SK-N-MC (cell line): ENCODE measurements at regions not wholly inside any gene's neighbourhood (a gene's known extent, or its start where the extent isn't known, plus 50 kb on each side); places are given as distances from the start of the nearest gene placed in this dataset.
"Not testable (repeated sequence)": the region's sequence is repeated elsewhere in the genome, so short reads cannot be mapped to it uniquely, and the experiment has no call there.

ENCODE experiments used
- DNase-seq: peaks from one replicate; pipeline ENCODE4 v3.0.0-alpha.2; 2011; ENCODE audit warnings: low read depth, low spot score
- H3K27ac ChIP-seq: fragments of 200-600 bp; sonication (generic); 2 replicates; pipeline ENCODE4 v1.5.1; 2016; ENCODE audit warnings: mixed run types
- H3K36me3 ChIP-seq: fragments of 200-600 bp; sonication (generic); 2 replicates; pipeline ENCODE4 v1.6.1; 2017; ENCODE audit warnings: antibody characterized with exemption, low read length, mixed read lengths; ENCODE audit not compliant: insufficient read depth
- H3K4me3 ChIP-seq: fragments of 200-600 bp; sonication (generic); 2 replicates; pipeline ENCODE4 v1.5.1; 2016
- H3K9ac ChIP-seq: fragments of 200-600 bp; sonication (generic); 2 replicates; pipeline ENCODE4 v1.8.0; 2017; ENCODE audit warnings: mixed run types, mixed read lengths; ENCODE audit not compliant: insufficient read length
- H3K9me3 ChIP-seq: fragments of 200-600 bp; sonication (generic); 2 replicates; pipeline ENCODE4 v1.6.1; 2017; ENCODE audit warnings: low read depth, mild to moderate bottlenecking, antibody characterized with exemption, low read length, moderate library complexity, mixed read lengths
- EZH2 ChIP-seq: fragments of 200-600 bp; sonication (generic); IDR thresholded peaks from one replicate; pipeline ENCODE4 v1.6.1; 2017; ENCODE audit warnings: antibody characterized with exemption
- FOXP2 ChIP-seq: optimal IDR thresholded peaks from 2 replicates; pipeline ENCODE3; 2011; ENCODE audit warnings: mild to moderate bottlenecking, moderate library complexity; ENCODE audit not compliant: insufficient read depth; ENCODE audit errors: extremely low read length, control extremely low read depth
- POLR2AphosphoS5 ChIP-seq: IDR thresholded peaks from 2 replicates; pipeline ENCODE4 v1.6.1; 2012; ENCODE audit warnings: mild to moderate bottlenecking, low read depth, low read length, borderline replicate concordance

DNA sequence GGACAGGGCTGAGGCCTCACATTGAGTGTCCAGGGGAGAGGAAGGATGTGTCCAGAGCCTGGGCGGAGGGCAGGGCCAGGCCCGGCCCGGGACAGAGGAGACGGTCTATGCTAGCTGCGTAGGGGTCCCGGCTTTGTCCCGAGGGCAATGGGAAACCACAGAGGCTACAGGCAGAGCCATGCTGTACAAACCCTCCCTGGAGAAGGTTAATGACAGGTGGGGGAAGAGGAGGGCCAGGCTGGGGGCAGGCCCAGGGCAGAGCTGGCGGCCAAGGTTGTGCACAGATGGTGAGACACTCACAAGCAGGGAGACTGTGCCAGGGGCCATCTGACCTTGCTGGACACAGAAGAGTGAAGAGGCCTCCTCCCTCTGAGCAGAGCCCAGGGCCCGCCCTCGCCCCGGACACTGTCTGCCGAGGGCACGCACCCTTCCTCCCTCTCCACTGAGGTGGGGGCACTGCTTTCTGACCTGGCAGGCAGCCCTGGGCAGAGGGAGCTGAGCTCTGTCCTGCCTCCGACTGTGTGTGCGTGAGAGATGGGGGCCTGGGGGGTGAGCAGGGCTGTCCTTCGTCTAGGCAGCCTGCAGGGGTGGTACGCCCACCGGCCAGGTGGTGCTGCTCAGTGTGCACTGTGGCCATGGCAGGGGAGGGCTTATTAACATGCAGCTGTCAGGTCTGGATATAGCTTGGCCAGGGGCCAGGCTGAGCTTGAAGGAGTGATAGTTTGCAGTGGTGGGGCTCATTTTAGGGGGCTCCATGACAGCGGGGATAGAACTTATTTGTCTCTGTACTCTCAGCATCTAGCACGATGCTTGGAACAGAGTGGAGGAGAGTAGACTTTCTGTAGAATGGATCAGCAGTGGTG lies 75.7 kb upstream of the LRPAP1 start:
- no peak overlapping the region for H3K27ac ChIP-seq
- no peak for TF ChIP-seq FOXP2
- TF ChIP-seq EZH2: no peak
- TF ChIP-seq POLR2AphosphoS5: no peak
- DNase-seq: no peak

DNA sequence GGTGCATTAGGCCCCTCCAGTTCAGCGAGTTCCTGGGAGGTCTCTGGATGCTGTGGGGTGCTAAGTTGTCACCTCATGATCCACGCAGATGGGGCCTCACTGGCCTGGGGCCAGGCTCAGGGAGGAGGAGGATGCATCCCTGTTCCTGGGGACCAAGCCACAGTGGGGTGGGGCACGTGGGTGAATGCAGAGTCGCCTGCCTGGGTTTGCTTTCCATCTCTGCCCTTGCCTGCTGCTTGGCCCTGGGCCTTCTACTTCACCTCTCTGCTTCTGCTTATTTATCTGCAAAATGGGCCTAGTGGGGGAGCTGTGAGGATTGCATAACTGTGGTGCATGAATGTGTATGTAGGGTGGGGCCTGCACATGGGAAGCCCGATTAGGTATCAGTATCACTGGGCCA lies 74.6 kb upstream of the LRPAP1 start:
- not testable (repeated sequence) for H3K36me3 ChIP-seq, H3K4me3 ChIP-seq, DNase-seq, H3K27ac ChIP-seq, H3K9ac ChIP-seq, H3K9me3 ChIP-seq

More for the DNA sequence above, 75.7 kb upstream of the LRPAP1 start:
- Histone ChIP-seq H3K4me3 (no peak overlapping the region), H3K36me3 (no peaks in the 10 kb centered on the region), H3K9me3 (no peaks in the 10 kb centered on the region), H3K9ac (no peak overlapping the region)

DNA sequence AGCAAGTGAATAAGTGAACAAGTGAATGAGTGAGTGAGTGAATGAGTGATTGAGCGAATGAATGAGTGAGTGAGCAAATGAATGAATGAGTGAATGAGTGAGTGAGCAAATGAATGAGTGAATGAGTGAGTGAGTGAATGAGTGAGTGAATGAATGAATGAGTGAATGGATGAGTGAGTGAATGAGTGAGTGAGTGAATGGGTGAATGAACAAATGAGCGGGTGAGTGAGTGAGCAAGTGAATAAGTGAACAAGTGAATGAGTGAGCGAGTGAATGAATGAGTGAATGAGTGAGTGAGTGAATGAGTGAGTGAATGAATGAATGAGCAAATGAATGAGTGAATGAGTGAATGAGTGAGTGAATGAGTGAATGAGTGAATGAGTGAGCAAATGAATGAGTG lies 74.0 kb upstream of the LRPAP1 start:
- not testable (repeated sequence) for DNase-seq, H3K9me3 ChIP-seq

DNA sequence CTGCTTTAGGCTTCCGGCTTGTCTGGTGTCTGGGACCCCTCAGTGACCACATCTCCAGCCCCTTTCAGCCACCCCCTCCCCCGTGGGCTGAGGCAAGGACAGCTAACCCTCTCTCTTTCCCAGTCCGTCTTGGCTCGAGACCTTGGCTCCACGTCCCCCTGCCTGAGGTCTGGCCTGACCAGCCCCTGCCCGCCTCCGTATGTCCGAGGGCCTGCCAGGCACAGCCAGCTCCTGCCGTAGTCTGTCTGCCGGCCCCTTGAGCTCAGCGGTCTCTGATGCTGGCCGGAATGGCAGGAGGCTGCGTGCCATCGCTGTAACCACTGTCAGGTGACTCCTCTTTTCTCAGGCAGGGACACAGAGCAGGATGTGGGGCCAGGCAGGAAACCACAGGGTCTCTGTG lies 73.3 kb upstream of the LRPAP1 start:
- no peaks in the 10 kb centered on the region for H3K9me3 ChIP-seq
- no peak overlapping the region for H3K27ac ChIP-seq
- H3K36me3 ChIP-seq: no peaks in the 10 kb centered on the region
- TF ChIP-seq EZH2 (no peak), FOXP2 (no peak), POLR2AphosphoS5 (no peak)
- no peak overlapping the region for H3K4me3 ChIP-seq
- no peak overlapping the region for H3K9ac ChIP-seq
- DNase-seq: no peak

More for the DNA sequence above, 74.0 kb upstream of the LRPAP1 start:
- not testable (repeated sequence) for H3K27ac ChIP-seq, H3K9ac ChIP-seq, H3K36me3 ChIP-seq, H3K4me3 ChIP-seq

DNA sequence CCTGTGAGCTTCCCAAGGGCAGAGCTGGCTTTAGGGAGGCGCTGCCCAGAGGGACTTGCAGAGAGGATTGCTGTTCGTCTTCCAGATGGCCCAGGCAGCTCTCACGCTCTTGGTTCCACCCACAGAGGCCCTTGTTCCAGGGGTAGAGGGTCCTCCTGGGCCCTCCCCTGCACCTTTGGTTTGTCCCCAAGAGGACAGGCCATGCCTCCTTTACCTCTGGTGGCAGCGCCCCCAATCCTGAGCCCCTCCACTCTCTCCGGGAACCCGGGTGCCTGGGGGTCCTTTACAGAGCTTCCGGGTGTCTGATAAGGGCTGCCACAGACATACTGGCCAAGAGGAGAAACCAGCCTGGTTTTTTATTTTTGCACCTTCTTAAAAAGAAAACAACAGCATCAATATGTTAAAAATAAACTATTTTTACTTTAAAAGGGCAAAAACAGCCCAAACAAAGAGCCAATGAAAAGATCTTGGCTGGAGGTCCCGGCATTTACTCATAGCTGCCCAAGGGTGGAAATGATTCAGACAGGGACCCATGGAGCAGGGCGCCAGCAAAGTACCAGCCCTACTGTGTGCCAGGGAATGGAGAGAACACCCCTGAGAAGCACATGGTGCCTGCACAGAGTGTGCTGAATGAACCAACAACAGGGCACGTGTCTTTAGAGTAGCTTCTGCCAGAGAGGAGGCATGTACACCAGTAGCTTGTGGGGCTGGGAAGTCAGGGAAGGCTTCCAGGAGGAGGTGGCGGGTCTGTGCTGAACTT lies 70.8 kb upstream of the LRPAP1 start:
- not testable (repeated sequence) for H3K4me3 ChIP-seq, H3K27ac ChIP-seq, H3K9ac ChIP-seq, H3K36me3 ChIP-seq, H3K9me3 ChIP-seq, DNase-seq

DNA sequence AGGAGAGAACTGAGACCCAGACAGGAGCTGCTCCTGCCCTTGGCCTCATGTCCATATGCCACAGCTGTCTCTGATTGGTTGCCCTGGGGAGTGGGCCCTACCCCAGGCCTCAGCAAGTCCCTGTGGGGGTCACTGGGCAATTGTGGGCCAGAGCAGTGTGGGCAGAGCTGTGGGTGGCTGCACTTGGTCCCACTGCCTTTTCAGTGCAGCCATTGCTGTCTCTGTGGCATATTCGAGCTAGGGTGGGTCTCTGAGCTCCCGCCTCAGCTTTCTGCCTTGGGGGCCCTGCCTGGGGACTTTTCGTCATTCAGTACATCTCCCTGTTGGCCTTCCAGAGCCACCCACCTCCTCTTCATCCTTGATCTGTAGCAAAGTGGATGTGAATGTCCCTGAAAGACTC lies 69.8 kb upstream of the LRPAP1 start:
- Histone ChIP-seq H3K9ac (no peak overlapping the region), H3K9me3 (no peaks in the 10 kb centered on the region), H3K36me3 (no peaks in the 10 kb centered on the region), H3K4me3 (no peak overlapping the region), H3K27ac (no peak overlapping the region)
- no peak for DNase-seq
- TF ChIP-seq POLR2AphosphoS5 (no peak), EZH2 (no peak), FOXP2 (no peak)

DNA sequence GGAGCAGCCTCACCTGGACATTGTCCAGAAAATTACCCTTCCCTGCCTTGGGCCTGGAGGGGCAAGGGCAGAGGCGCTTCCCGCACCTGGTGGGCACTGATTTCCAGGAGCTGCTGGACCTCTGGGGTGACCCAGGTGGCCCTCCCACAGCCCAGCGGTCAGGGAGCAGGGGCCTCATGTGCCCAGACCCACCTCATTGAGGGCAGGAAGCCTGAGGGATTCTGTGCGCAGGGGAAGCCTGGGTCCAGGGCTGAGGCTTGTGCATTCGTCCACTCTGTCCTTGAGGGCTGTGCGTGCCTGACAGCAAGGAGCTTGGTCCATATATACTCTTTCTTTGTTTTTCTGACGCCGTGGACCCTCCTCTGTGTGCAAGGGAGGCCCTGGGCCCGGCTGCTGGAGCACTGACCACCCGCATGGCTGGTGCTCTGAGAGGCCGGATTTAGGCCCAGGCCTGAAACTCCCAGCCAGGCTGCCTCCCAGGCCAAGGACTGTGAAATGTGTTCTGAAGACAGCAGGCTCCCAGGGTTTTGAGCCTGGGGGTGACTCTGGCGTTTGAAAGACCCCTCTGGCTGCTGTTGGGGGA lies 69.0 kb upstream of the LRPAP1 start:
- H3K36me3 ChIP-seq, H3K9me3 ChIP-seq, H3K9ac ChIP-seq, H3K27ac ChIP-seq, H3K4me3 ChIP-seq, DNase-seq: not testable (repeated sequence)

DNA sequence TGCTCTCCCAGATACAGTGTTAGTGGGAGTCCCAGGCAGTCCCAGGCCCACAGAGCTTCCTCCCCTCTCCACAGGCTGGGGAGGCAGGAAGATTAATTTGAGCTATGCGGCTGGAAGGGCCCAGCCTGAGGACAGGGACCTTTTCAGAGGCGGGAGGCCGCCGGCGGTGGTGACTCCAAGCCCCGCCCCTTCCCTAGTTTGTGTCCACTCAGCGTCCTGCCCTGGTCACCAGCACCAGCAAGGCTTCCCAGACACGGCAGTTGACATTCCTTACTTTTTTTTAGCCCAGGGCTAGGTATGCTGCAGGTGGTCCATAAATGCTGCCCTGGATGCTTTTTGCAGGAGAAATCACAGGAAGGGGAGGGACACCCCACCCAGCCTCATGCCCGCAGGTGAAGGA lies 67.7 kb upstream of the LRPAP1 start:
- Histone ChIP-seq H3K9me3 (no peaks in the 10 kb centered on the region), H3K9ac (no peak overlapping the region), H3K27ac (no peak overlapping the region), H3K4me3 (no peak overlapping the region), H3K36me3 (no peaks in the 10 kb centered on the region)
- DNase-seq: no peak
- TF ChIP-seq FOXP2 (no peak), EZH2 (no peak), POLR2AphosphoS5 (no peak)

DNA sequence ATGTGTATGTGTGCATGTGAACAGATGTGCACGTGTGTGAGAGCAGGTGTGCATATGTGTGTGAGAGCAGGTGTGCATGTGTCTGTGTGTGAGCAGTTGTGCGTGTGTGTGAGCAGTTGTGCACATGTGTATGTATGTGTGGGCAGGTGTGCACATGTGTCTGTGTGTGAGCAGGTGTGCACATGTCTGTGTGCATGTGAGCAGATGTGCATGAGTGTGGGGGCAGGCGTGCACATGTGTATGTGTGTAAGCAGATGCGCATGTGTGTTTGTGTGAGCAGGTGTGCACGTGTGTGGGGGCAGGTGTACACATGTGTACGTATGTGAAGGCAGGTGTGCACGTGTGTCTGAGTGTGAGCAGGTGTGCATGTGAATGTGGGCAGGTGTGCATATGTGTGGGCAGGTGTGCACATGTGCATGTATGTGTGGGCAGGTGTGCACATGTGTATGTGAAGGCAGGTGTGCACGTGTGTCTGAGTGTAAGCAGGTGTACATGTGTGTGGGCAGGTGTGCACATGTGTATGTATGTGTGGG lies 66.5 kb upstream of the LRPAP1 start:
- DNase-seq: no peak
- Histone ChIP-seq H3K4me3 (no peak overlapping the region), H3K27ac (no peak overlapping the region), H3K9ac (no peak overlapping the region), H3K36me3 (no peaks in the 10 kb centered on the region), H3K9me3 (no peaks in the 10 kb centered on the region)
- TF ChIP-seq EZH2 (no peak), FOXP2 (no peak), POLR2AphosphoS5 (no peak)

DNA sequence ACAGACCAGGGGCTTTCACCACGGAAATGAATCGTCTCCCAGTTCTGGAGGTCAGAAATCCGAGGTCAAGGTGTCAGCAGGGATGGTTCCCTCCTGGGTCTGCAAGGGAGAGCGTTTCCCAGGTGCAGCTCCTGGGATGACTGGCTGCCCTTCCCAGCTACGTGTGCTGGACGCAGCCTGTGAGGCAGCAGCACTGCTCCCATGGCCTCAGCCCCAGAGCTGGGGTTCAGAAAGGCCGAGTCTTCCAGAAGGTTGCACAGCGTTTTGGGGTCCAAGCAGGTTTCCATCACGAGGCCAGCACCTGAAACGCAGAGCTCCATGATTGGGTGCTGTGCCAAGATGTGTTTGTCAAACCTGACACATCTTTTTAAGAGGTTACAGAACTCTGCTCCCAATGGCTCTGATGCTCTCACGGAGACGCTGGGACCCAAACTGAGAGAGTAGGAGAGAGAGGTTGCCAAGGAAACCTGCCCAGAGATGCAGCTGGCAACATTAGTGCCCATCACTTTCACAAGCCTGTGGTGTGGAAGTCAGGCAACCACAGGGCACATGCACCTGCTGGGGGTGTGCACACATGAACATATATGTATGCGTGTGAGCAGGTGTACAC lies 65.8 kb upstream of the LRPAP1 start:
- not testable (repeated sequence) for H3K36me3 ChIP-seq, H3K9ac ChIP-seq, H3K9me3 ChIP-seq, H3K4me3 ChIP-seq, H3K27ac ChIP-seq, DNase-seq

DNA sequence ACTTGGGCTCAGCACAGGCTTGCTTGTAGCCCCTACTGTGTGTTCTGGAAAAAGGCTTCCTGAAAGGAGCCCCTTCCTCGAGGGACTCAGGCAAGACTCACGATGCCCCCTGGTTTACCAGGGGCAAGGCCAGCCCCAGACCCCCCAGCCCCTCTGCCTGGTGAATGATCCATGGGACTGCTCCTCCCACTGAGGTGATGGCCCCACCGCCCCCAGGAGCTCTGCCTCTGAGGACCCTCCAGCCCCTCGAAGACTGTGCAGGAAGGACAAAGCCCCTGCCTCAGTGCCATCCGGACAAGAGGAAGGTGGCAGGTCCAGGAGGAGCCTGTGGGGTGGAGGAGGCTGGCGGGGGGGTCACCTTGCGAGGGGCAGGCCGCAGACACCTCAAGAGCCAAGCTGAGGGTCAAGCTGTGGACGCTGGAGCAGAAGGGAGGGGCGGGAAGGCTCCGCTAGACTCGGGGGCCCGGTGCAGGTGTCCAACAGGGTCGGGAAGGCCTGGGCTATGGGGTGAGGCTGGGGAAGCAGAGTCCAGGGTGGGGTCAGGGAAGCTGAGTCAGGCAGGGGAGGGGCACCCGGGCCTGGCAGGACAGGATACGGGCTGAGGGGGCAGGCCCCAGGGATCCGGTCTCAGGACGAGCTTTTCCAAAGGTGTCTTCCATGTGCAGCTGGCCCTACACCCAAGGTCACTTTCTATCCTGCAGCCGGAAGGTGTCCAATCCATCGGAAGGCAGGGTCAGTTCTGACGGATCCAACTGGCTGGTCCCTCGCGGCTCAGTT lies 64.9 kb upstream of the LRPAP1 start:
- not testable (repeated sequence) for DNase-seq, H3K4me3 ChIP-seq, H3K27ac ChIP-seq, H3K36me3 ChIP-seq, H3K9ac ChIP-seq, H3K9me3 ChIP-seq
